ENCODE measurements at regions not wholly inside any gene's neighbourhood (a gene's known extent, or its start where the extent isn't known, plus 50 kb on each side); places are given as distances from the start of the nearest gene placed in this dataset.

- ChIA-PET POLR2A (ENCODE audit: unreplicated experiment) (no interaction called here), CTCF (no interaction called here)
- H3K9me3 ChIP-seq (ENCODE audit: low read length), result no peaks in the 10 kb centered on the region
- TF ChIP-seq EZH2phosphoT487 (IDR thresholded peaks at IDR 0.05; ENCODE audit: borderline replicate concordance, low read length) (no peak), EZH2 (IDR thresholded peaks at IDR 0.05; ENCODE audit: low read length, unreplicated experiment) (no peak), CTCF (conservative IDR thresholded peaks at IDR 0.05; ENCODE audit: low read depth, low read length) (no peak)
- DNase-seq (no peak), ATAC-seq (no peak)
- no peaks in the 10 kb centered on the region for H3F3A ChIP-seq (ENCODE audit: low read length, unreplicated experiment)
- no TSS peak for BruUV-seq (replicated peaks)
- H3K27ac ChIP-seq (ENCODE audit: low read length), result no peak overlapping the region
- no peak overlapping the region for H2AFZ ChIP-seq (ENCODE audit: low read length)
- no peak overlapping the region for H3K4me2 ChIP-seq (ENCODE audit: low read length)
- intact Hi-C loops (cut with micrococcal nuclease), result no loop called here
- no peaks in the 10 kb centered on the region for H3K9me2 ChIP-seq (replicated peaks; ENCODE audit: low read length)
- no peaks in the 10 kb centered on the region for H3K36me3 ChIP-seq (ENCODE audit: low read depth, low read length)
- no peaks in the 10 kb centered on the region for H3K79me2 ChIP-seq (ENCODE audit: low read length)
- H4K20me1 ChIP-seq (ENCODE audit: low read length), result no peaks in the 10 kb centered on the region
- H3K4me3 ChIP-seq (ENCODE audit: low read length), result no peak overlapping the region
- no peaks in the 10 kb centered on the region for H3K27me3 ChIP-seq (ENCODE audit: low read length)
- H3K4me1 ChIP-seq (ENCODE audit: insufficient read depth, low read length), result no peaks in the 10 kb centered on the region
- H3K9ac ChIP-seq (ENCODE audit: low read length), result no peak overlapping the region
Measured at GRCh38 chr16:13793841-13794409, 126.0 kb upstream of the ERCC4 start.

- ChIA-PET POLR2A (ENCODE audit: unreplicated experiment) (no interaction called here), CTCF (no interaction called here)
- no peak overlapping the region for H3K27ac ChIP-seq (ENCODE audit: low read length)
- intact Hi-C loops (cut with micrococcal nuclease), result no loop called here
- no peaks in the 10 kb centered on the region for H3K4me1 ChIP-seq (ENCODE audit: insufficient read depth, low read length)
- no peaks in the 10 kb centered on the region for H3K79me2 ChIP-seq (ENCODE audit: low read length)
- H3F3A ChIP-seq (ENCODE audit: low read length, unreplicated experiment), result no peaks in the 10 kb centered on the region
- H2AFZ ChIP-seq (ENCODE audit: low read length), result no peak overlapping the region
- H3K4me3 ChIP-seq (ENCODE audit: low read length), result no peak overlapping the region
- no TSS peak for BruUV-seq (replicated peaks)
- TF ChIP-seq CTCF (conservative IDR thresholded peaks at IDR 0.05; ENCODE audit: low read depth, low read length) (no peak), EZH2 (IDR thresholded peaks at IDR 0.05; ENCODE audit: low read length, unreplicated experiment) (no peak), EZH2phosphoT487 (IDR thresholded peaks at IDR 0.05; ENCODE audit: borderline replicate concordance, low read length) (no peak)
- no peak overlapping the region for H3K9ac ChIP-seq (ENCODE audit: low read length)
- no peak for DNase-seq
- no peaks in the 10 kb centered on the region for H3K27me3 ChIP-seq (ENCODE audit: low read length)
- no peak overlapping the region for H3K4me2 ChIP-seq (ENCODE audit: low read length)
- no peaks in the 10 kb centered on the region for H3K9me2 ChIP-seq (replicated peaks; ENCODE audit: low read length)
- H3K36me3 ChIP-seq (ENCODE audit: low read depth, low read length), result no peaks in the 10 kb centered on the region
- H4K20me1 ChIP-seq (ENCODE audit: low read length), result no peaks in the 10 kb centered on the region
- H3K9me3 ChIP-seq (ENCODE audit: low read length), result no peaks in the 10 kb centered on the region
- ATAC-seq, result no peak
Measured at GRCh38 chr16:13795131-13795530, 124.8 kb upstream of the ERCC4 start.

- H3K27me3 ChIP-seq (ENCODE audit: low read length), result no peaks in the 10 kb centered on the region
- no peaks in the 10 kb centered on the region for H3K9me3 ChIP-seq (ENCODE audit: low read length)
- H3K27ac ChIP-seq (ENCODE audit: low read length), result no peak overlapping the region
- no TSS peak for BruUV-seq (replicated peaks)
- CTCF ChIA-PET, result no interaction called here
- ATAC-seq (no peak), DNase-seq (no peak)
- H3F3A ChIP-seq (ENCODE audit: low read length, unreplicated experiment), result no peaks in the 10 kb centered on the region
- no peak overlapping the region for H3K4me2 ChIP-seq (ENCODE audit: low read length)
- no peak overlapping the region for H3K9ac ChIP-seq (ENCODE audit: low read length)
- no peaks in the 10 kb centered on the region for H3K36me3 ChIP-seq (ENCODE audit: low read depth, low read length)
- no peaks in the 10 kb centered on the region for H3K9me2 ChIP-seq (replicated peaks; ENCODE audit: low read length)
- no peaks in the 10 kb centered on the region for H3K4me1 ChIP-seq (ENCODE audit: insufficient read depth, low read length)
- TF ChIP-seq CTCF (conservative IDR thresholded peaks at IDR 0.05; ENCODE audit: low read depth, low read length) (no peak), EZH2phosphoT487 (IDR thresholded peaks at IDR 0.05; ENCODE audit: borderline replicate concordance, low read length) (no peak), EZH2 (IDR thresholded peaks at IDR 0.05; ENCODE audit: low read length, unreplicated experiment) (no peak)
- POLR2A ChIA-PET (ENCODE audit: unreplicated experiment), result no interaction called here
- no peak overlapping the region for H2AFZ ChIP-seq (ENCODE audit: low read length)
- H3K79me2 ChIP-seq (ENCODE audit: low read length), result no peaks in the 10 kb centered on the region
- H4K20me1 ChIP-seq (ENCODE audit: low read length), result no peaks in the 10 kb centered on the region
- intact Hi-C loops (cut with micrococcal nuclease), result no loop called here
- H3K4me3 ChIP-seq (ENCODE audit: low read length), result no peak overlapping the region
Measured at GRCh38 chr16:13797718-13798117, 122.2 kb upstream of the ERCC4 start.

All from PC-3 (cell line).